Esophagus squamous epithelium (tissue), 4 donors: ENCODE measurements at regions not wholly inside any gene's neighbourhood (a gene's known extent, or its start where the extent isn't known, plus 50 kb on each side); places are given as distances from the start of the nearest gene placed in this dataset.

ENCODE experiments used
- POLR2A ChIP-seq, 4 donors: fragments of 450-650 bp; IDR thresholded peaks; one replicate each; pipeline ENCODE4 v1.6.1; 2017; ENCODE audit warnings: antibody characterized with exemption in 4 of 4, mild to moderate bottlenecking in 4 of 4, moderate library complexity in 3 of 4
- TF ChIP-seq, protein P1 (sequence below), 6 experiments: fragments of 450-650 bp in 4 of 6; fragments of 200-600 bp in 2 of 6; sonication (generic) in 2 of 6; IDR thresholded peaks; one replicate each; pipeline ENCODE4 v1.5.1; 2016 to 2019; ENCODE audit warnings: antibody characterized with exemption in 6 of 6, mild to moderate bottlenecking in 4 of 6, moderate library complexity in 4 of 6

DNA sequence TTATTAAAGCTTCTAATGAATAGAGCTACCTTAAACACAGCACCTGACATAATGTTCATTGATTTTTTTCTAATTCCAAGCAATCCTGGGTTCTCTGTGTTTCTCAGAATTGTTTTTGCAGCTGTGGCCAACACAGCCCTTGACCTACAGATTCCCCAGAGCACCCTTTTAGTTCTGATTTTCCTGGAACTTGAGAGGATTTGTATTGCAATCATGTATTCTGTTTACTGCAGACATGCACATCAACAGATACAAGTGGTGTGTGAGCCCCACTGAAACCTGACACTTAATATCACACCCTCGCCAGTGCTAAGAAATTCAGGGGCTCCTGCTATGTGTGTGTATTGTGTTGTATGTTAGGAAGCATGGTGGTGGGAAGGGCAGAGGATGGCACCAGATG is 344.2 kb upstream of the POM121L12 start:
- no peak for TF ChIP-seq POLR2A (IDR thresholded peaks at IDR 0.05)
- TF ChIP-seq, protein P1, sequence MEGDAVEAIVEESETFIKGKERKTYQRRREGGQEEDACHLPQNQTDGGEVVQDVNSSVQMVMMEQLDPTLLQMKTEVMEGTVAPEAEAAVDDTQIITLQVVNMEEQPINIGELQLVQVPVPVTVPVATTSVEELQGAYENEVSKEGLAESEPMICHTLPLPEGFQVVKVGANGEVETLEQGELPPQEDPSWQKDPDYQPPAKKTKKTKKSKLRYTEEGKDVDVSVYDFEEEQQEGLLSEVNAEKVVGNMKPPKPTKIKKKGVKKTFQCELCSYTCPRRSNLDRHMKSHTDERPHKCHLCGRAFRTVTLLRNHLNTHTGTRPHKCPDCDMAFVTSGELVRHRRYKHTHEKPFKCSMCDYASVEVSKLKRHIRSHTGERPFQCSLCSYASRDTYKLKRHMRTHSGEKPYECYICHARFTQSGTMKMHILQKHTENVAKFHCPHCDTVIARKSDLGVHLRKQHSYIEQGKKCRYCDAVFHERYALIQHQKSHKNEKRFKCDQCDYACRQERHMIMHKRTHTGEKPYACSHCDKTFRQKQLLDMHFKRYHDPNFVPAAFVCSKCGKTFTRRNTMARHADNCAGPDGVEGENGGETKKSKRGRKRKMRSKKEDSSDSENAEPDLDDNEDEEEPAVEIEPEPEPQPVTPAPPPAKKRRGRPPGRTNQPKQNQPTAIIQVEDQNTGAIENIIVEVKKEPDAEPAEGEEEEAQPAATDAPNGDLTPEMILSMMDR (IDR thresholded peaks at IDR 0.05): no peak
